Transverse colon (tissue), 4 donors: ENCODE measurements at regions not wholly inside any gene's neighbourhood (a gene's known extent, or its start where the extent isn't known, plus 50 kb on each side); places are given as distances from the start of the nearest gene placed in this dataset.

Source experiments
- DNase-seq: peaks from one replicate; pipeline ENCODE4 v3.0.0-alpha.2; 2019
- H3K27ac ChIP-seq, 4 donors: fragments of 200-600 bp; sonication (generic); 2 replicates each; pipeline ENCODE4 v1.5.1; 2016 to 2018; ENCODE audit warnings: inconsistent platforms in 4 of 4
- H3K27me3 ChIP-seq: fragments of 200-600 bp; sonication (generic); 2 replicates; pipeline ENCODE4 v1.5.1; 2017; ENCODE audit warnings: inconsistent platforms
- H3K36me3 ChIP-seq, 4 donors: fragments of 200-600 bp; sonication (generic); 2 replicates each; pipeline ENCODE4 v1.5.1; 2017 to 2019; ENCODE audit warnings: inconsistent platforms in 4 of 4
- H3K4me1 ChIP-seq, 4 donors: fragments of 200-600 bp; sonication (generic); 2 replicates each; pipeline ENCODE4 v1.5.1; 2017 to 2020; ENCODE audit warnings: inconsistent platforms in 4 of 4
- H3K4me3 ChIP-seq, 4 donors: fragments of 200-600 bp; sonication (generic); 1 replicate in 1 of 4; 2 replicates in 3 of 4; pipeline versions ENCODE4 v1.5.1 to v1.6.1; 2017 to 2019; ENCODE audit warnings: inconsistent platforms in 4 of 4
- H3K9me3 ChIP-seq, 2 donors: fragments of 200-600 bp; sonication (generic); 2 replicates each; pipeline ENCODE4 v1.5.1; 2017 to 2019; ENCODE audit warnings: inconsistent platforms in 2 of 2
- EP300 ChIP-seq: sonication (generic); formaldehyde crosslinking; IDR thresholded peaks from one replicate; pipeline ENCODE4 v1.6.1; 2017; ENCODE audit warnings: antibody characterized with exemption, low read depth
- POLR2A ChIP-seq: fragments of 450-650 bp; IDR thresholded peaks from one replicate; pipeline ENCODE4 v1.6.1; 2016; ENCODE audit warnings: antibody characterized with exemption, mild to moderate bottlenecking, moderate library complexity
- POLR2AphosphoS5 ChIP-seq, 3 donors: sonication (generic); formaldehyde crosslinking; IDR thresholded peaks; one replicate each; pipeline ENCODE4 v1.6.1; 2016; ENCODE audit warnings: antibody characterized with exemption in 3 of 3
- WGBS, 2 donors: methylation state at CpG; one replicate each; pipeline ENCODE4 v1.1.5; 2018; ENCODE audit warnings: low coverage in 1 of 2; 5-methylcytosine and 5-hydroxymethylcytosine counted together
- in situ Hi-C, 4 donors: fragments of 200-750 bp; cut with MboI; loops; one replicate each; pipeline versions ENCODE4 v1.15.0 to v1.15.1; 2017; ENCODE audit warnings: low sequenced_read_pairs in 3 of 4, low pct_ligation_motif_present in 1 of 4, low pct_unique_long_range_greater_than_20kb in 1 of 4
- intact Hi-C: fragments of 100-400 bp; cut with DNase I; formaldehyde crosslinking; loops from one replicate; pipeline ENCODE4 v1.15.1; 2023; ENCODE audit warnings: low total_unique reads
- TF ChIP-seq, protein P1 (sequence below), 5 experiments: fragments of 200-600 bp in 3 of 5; fragments of 450-650 bp in 2 of 5; sonication (generic) in 3 of 5; IDR thresholded peaks; 1 replicate in 2 of 5; 2 replicates in 3 of 5; pipeline ENCODE4 v1.5.1; 2016 to 2017; ENCODE audit warnings: antibody characterized with exemption in 5 of 5, inconsistent platforms in 3 of 5, mild to moderate bottlenecking in 2 of 5, moderate library complexity in 1 of 5

DNA sequence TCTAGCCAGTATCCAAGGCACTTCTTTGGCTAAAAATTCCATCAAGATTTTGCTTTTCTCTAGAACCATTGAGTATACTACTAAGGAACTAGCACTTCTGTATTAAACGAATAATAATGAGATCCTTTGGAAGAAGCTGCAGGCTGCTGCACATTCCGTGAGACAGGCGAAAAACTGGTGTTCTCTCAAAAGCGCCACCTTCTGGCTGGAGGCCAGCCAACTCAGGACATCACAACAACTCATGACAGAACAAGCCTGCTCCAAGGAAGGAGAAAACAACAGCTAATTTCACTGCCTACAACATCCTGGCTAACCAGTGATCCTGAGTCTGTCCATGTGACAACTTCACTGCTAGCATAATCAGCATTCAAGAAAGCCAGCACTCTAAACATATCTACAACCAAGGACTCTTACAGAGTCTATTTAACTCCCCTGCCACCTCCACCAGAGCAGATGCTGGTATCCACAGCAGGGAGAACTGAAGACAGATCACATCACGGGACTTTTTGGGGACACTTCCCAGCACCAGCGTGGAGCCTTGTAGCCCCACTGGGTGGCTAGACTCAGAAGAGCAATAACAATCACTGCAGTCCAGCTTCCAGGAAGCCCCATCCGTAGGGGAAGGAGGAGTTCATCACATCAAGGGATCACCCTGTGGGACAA, 150.5 kb downstream of the YTHDC2 start:
- H3K27ac ChIP-seq = no peak overlapping the region
- no peaks in the 10 kb centered on the region for H3K4me1 ChIP-seq
- DNase-seq = peak; percentile 29
- no peaks in the 10 kb centered on the region for H3K36me3 ChIP-seq
- TF ChIP-seq, protein P1, sequence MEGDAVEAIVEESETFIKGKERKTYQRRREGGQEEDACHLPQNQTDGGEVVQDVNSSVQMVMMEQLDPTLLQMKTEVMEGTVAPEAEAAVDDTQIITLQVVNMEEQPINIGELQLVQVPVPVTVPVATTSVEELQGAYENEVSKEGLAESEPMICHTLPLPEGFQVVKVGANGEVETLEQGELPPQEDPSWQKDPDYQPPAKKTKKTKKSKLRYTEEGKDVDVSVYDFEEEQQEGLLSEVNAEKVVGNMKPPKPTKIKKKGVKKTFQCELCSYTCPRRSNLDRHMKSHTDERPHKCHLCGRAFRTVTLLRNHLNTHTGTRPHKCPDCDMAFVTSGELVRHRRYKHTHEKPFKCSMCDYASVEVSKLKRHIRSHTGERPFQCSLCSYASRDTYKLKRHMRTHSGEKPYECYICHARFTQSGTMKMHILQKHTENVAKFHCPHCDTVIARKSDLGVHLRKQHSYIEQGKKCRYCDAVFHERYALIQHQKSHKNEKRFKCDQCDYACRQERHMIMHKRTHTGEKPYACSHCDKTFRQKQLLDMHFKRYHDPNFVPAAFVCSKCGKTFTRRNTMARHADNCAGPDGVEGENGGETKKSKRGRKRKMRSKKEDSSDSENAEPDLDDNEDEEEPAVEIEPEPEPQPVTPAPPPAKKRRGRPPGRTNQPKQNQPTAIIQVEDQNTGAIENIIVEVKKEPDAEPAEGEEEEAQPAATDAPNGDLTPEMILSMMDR (IDR thresholded peaks at IDR 0.05) = peak in 2 of 5 experiments; percentile 18
- no peak for TF ChIP-seq POLR2A
- no peaks in the 10 kb centered on the region for H3K9me3 ChIP-seq
- in situ Hi-C loops (loop anchor here in 1 of 4 donors (25.0 kb wide), 1 partner anchor 773 kb away; no protein-coding TSS in a partner anchor), intact Hi-C loops (no loop called here)
- WGBS, 2 donors = 61 to 73% methylated on average over 4 to 7 of the region's 7 CpGs
- H3K4me3 ChIP-seq = no peak overlapping the region
- no peaks in the 10 kb centered on the region for H3K27me3 ChIP-seq

DNA sequence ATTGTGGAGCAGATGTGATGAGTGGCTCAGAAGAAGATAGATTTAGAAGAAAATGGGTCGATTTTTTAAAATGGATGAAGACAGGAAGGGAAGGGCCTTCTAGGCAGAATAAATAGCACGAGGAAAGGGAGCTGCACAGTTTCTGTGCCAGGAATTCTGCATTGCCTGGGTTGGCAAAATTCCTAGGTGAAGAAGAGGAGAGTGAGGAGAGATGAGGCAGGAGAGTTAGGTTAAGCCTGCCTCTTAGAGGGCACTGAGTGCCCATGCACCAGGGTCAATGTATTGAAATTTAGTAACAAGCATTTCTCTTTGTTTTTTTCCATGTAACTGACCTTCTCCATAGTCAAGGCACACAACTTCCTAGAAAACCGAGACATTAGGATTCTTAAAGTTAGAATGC, 159.5 kb downstream of the YTHDC2 start:
- Histone ChIP-seq H3K4me3 (no peak overlapping the region), H3K4me1 (no peaks in the 10 kb centered on the region), H3K27me3 (no peaks in the 10 kb centered on the region), H3K9me3 (no peaks in the 10 kb centered on the region), H3K27ac (no peak overlapping the region), H3K36me3 (no peaks in the 10 kb centered on the region)
- no peak for DNase-seq
- 41 to 45% methylated on average over 3 of the region's 3 CpGs for WGBS, 2 donors
- in situ Hi-C loops (loop anchor here in 2 of 4 donors (10.0 to 25.0 kb wide), 2 partner anchors 764 to 772 kb away; no protein-coding TSS in a partner anchor), intact Hi-C loops (no loop called here)
- no peak for TF ChIP-seq POLR2AphosphoS5 (IDR thresholded peaks at IDR 0.05)
- TF ChIP-seq EP300 = no peak
- no peak for TF ChIP-seq POLR2A
- TF ChIP-seq, protein P1 (IDR thresholded peaks at IDR 0.05) = no peak

DNA sequence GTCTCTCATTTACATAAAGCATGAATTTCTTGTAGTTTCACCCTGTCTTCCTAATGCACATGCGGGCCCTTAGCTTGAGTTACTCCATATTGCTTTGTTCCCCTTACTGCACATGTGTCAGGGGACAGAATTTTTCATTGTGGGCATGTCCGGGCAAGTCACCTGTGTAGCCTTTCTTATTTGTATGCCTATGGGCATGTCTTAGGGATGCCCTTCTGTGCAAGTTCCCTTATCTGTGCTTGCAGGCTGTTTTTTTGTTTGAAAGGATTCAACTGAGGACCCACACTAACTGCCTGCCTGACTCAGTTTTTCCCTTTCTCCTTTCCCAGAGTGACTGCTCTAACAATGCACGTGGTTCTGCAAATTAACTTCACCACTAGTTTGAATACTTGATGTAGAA, 161.7 kb downstream of the YTHDC2 start:
- DNase-seq = no peak
- WGBS, 2 donors = 84 to 85% methylated on average over 3 of the region's 3 CpGs
- intact Hi-C loops (no loop called here), in situ Hi-C loops (loop anchor here in 3 of 4 donors (10.0 to 25.0 kb wide), 3 partner anchors 770 to 1112 kb away; no protein-coding TSS in a partner anchor)
- H3K9me3 ChIP-seq = no peaks in the 10 kb centered on the region
- H3K27ac ChIP-seq = no peak overlapping the region
- H3K4me1 ChIP-seq = no peaks in the 10 kb centered on the region
- TF ChIP-seq POLR2AphosphoS5 (IDR thresholded peaks at IDR 0.05) (no peak), EP300 (no peak), POLR2A (no peak)
- TF ChIP-seq, protein P1 (IDR thresholded peaks at IDR 0.05) = no peak
- no peaks in the 10 kb centered on the region for H3K27me3 ChIP-seq
- H3K36me3 ChIP-seq = no peaks in the 10 kb centered on the region
- no peak overlapping the region for H3K4me3 ChIP-seq

DNA sequence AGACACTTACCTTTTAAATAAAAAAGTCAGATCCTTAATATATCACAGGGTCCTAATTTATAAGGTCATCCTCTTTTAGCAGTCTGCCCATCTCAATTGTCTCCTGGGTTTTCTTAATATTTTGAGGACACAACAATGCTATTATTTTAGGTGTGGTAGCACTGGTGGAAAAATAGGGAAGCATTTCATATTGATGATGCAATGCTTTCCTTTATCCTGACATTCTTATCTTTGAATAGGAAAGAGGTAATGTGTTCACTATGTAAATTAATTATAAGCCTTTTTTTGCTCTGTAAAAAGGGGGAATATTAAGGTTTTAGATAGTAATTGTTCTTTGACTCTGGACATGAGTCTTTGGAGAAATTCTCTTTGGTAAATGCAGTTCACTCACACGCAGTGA, 164.7 kb downstream of the YTHDC2 start:
- no peaks in the 10 kb centered on the region for H3K4me1 ChIP-seq
- 14 to 23% methylated on average over 1 of the region's 1 CpG for WGBS, 2 donors
- no peaks in the 10 kb centered on the region for H3K36me3 ChIP-seq
- TF ChIP-seq POLR2A (no peak), EP300 (no peak), POLR2AphosphoS5 (IDR thresholded peaks at IDR 0.05) (no peak)
- TF ChIP-seq, protein P1 (IDR thresholded peaks at IDR 0.05) = no peak
- in situ Hi-C loops = loop anchor here in 3 of 4 donors (10.0 to 25.0 kb wide), 3 partner anchors 767 to 1109 kb away; no protein-coding TSS in a partner anchor
- no peaks in the 10 kb centered on the region for H3K27me3 ChIP-seq
- intact Hi-C loops = loop anchor here (1.0 kb wide), 1 partner anchor 771 kb away; no protein-coding TSS in a partner anchor
- no peak for DNase-seq
- no peak overlapping the region for H3K4me3 ChIP-seq
- H3K9me3 ChIP-seq = no peaks in the 10 kb centered on the region
- H3K27ac ChIP-seq = no peak overlapping the region
